GM10266 (cell line): ENCODE measurements at regions not wholly inside any gene's neighbourhood (a gene's known extent, or its start where the extent isn't known, plus 50 kb on each side); places are given as distances from the start of the nearest gene placed in this dataset.

ENCODE experiments used
- DNase-seq: peaks from one replicate; pipeline ENCODE4 v3.0.0; 2012; ENCODE audit errors: extremely low spot score
- TF ChIP-seq, protein P1 (sequence below): IDR thresholded peaks from 2 replicates; pipeline ENCODE4 v1.5.1; 2012; ENCODE audit warnings: mild to moderate bottlenecking, low read depth; ENCODE audit not compliant: control insufficient read depth, insufficient read depth; ENCODE audit errors: missing control alignments

DNA sequence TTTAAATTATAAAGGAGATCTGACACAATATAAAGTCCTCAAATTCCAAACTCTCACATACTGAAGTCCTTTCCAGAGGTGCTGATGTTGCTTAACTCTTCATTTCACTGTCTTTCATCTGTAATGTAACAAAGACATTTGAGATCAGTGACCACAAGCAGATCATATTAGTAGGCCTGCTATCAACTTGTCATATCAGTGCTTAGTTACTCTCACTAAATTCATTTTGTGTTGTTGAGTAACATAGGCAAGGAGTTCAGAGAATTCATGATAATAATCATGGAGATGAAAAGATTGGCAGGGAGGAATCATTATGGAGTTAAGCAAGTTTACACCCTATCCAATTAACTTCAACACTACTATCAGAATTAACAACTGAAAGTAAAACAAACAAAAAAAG, 571.0 kb upstream of the ARRDC3 start:
- TF ChIP-seq, protein P1, sequence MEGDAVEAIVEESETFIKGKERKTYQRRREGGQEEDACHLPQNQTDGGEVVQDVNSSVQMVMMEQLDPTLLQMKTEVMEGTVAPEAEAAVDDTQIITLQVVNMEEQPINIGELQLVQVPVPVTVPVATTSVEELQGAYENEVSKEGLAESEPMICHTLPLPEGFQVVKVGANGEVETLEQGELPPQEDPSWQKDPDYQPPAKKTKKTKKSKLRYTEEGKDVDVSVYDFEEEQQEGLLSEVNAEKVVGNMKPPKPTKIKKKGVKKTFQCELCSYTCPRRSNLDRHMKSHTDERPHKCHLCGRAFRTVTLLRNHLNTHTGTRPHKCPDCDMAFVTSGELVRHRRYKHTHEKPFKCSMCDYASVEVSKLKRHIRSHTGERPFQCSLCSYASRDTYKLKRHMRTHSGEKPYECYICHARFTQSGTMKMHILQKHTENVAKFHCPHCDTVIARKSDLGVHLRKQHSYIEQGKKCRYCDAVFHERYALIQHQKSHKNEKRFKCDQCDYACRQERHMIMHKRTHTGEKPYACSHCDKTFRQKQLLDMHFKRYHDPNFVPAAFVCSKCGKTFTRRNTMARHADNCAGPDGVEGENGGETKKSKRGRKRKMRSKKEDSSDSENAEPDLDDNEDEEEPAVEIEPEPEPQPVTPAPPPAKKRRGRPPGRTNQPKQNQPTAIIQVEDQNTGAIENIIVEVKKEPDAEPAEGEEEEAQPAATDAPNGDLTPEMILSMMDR: no peak

DNA sequence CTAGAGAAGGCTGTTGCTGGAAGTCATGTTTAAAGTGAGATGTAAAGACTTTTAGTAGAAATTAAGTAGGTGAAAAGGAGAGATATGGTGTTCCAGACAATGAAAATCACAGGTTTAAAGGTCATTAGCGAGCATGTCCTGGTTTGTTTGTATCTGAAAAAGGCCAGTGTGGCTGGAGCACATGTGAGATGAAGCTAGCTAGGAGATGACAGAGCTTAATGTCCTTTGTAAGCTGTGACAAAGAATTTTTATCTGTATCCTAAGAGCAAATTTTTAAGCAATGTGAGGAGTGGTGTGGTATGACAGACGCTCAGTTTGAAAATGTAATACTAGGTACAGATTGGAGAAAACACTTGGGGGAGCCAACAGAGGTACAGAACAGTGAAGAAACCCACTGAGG, 567.2 kb upstream of the ARRDC3 start:
- no peak for DNase-seq
- TF ChIP-seq, protein P1: no peak

More for the DNA sequence above, 571.0 kb upstream of the ARRDC3 start:
- DNase-seq: no peak

DNA sequence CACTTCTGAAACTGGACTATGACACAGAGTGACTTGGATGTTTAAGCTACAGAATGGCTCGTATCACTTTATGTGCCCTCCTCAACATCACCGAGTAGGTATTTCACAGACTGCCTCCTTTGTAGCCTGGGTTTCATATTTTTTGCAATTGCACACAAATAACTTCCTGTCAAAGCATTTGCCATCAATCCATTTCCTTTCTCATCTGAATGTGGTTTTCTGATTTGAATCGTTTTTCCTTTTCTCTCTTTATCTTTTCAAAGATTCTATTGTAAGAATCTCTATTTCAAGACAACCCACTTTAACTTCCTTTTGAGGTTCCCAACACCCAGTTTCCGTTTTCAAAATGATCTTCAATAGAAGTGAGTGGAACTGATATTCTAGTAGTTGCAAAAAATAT, 563.8 kb upstream of the ARRDC3 start:
- TF ChIP-seq, protein P1: no peak
- no peak for DNase-seq

DNA sequence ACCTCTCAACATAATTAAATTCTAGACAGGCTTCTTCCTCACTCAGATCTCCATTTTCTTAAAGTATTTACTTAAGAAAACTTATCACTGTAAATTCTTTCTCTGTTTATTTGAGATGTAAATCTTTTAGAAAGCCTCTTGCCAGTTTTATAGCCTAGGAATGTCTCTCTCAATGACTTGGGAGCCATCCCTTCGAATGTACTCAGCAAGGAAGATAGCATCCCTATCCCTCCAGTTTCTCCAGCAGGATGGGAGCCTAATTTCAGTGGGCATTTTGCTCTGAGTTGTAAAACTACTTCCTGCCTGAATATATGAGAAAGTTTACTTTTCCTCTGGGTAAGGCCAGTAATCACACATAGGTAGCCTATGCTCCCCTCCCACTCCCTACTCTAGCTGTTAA, 558.5 kb upstream of the ARRDC3 start:
- TF ChIP-seq, protein P1: no peak
- no peak for DNase-seq

DNA sequence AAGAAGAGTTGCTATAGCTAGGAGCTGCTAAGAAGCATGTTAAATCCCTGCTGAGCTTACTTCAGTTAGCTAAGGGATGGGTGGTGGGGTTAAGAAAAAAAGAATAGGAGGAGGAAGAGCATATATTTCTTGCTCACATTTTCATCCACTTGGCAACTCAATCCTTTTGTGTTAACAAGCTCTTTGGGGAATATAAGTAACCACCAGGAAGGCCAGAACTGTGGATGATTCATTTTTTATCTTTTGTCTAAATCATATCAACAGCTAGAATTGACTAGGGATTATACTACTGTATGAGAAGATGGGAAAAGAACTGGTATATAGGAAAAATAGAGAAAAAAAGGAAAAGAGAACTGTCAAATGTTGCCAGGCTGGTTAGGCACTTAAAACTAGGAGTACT, 555.3 kb upstream of the ARRDC3 start:
- TF ChIP-seq, protein P1: no peak
- DNase-seq: no peak

DNA sequence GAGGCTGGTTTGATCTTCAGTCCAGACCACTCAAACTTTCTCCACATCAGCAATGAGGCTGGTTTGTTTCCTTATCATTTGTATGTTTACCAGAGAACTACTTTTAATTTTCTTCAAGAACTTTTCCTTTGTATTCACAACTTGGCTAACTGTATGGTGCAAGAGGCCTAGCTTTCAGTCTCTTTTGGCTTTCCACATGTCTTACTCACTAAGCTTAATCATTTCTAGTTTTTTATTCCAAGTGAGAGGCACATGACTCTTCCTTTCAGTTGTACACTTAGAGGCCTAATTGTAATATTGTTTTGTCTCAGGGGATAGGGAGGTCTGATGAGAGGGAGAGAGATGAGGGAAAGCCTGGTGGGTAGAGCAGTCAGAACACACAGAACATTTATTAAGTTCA, 554.0 kb upstream of the ARRDC3 start:
- DNase-seq: no peak
- TF ChIP-seq, protein P1: no peak

DNA sequence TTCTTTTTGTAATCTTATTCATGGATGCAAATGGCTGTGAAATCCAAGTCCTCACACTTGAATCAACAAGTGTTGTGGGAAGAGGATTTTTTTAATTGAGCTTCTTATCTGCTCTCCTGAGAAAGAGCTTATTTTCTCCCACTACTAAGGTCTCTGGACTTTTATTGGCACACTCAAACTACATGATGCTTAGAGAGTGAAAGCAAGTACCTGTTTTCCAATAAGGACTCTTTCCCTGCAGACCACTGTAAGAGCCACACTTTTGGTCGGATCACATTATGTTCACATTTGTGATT, 546.4 kb upstream of the ARRDC3 start:
- no peak for DNase-seq
- TF ChIP-seq, protein P1: no peak
